NB4 (cell line): ENCODE measurements at regions not wholly inside any gene's neighbourhood (a gene's known extent, or its start where the extent isn't known, plus 50 kb on each side); places are given as distances from the start of the nearest gene placed in this dataset.

ENCODE experiments used
- CTCF ChIP-seq: IDR thresholded peaks from one replicate; pipeline ENCODE4 v1.5.1; 2012; ENCODE audit warnings: low read depth, low read length
- MAX ChIP-seq: IDR thresholded peaks from 2 replicates; pipeline ENCODE4 v1.6.1; 2011; ENCODE audit warnings: low read depth, low read length
- MYC ChIP-seq: IDR thresholded peaks from 2 replicates; pipeline ENCODE4 v1.6.1; 2011; ENCODE audit warnings: low read depth, low read length

- no peak for TF ChIP-seq CTCF
- TF ChIP-seq MYC: no peak
- no peak for TF ChIP-seq MAX
Observed at GRCh38 chr3:106823701-106824100, 553.5 kb upstream of the CCDC54 start.
